GM23338 (cell line): ENCODE measurements at regions not wholly inside any gene's neighbourhood (a gene's known extent, or its start where the extent isn't known, plus 50 kb on each side); places are given as distances from the start of the nearest gene placed in this dataset.

Source experiments
- ATAC-seq: fragments of 200-7000 bp; cut with Tn5 transposase; 3 replicates; pipeline ENCODE4 v1.9.1; 2020
- DNase-seq: peaks from one replicate; pipeline ENCODE4 v3.0.0-alpha.2; 2015; ENCODE audit warnings: low spot score
- H2AFZ ChIP-seq: fragments of 200-600 bp; sonication (generic); 2 replicates; pipeline ENCODE4 v1.8.0; 2016; ENCODE audit warnings: antibody characterized with exemption, mild to moderate bottlenecking, moderate library complexity
- H3F3A ChIP-seq: fragments of 200-600 bp; sonication (generic); replicated peaks from 2 replicates; pipeline ENCODE4 v1.8.0; 2017; ENCODE audit warnings: antibody characterized with exemption, mixed run types, low read depth
- H3K27ac ChIP-seq: fragments of 200-600 bp; sonication (generic); 2 replicates; pipeline ENCODE4 v1.6.1; 2016; ENCODE audit warnings: low read depth
- H3K27me3 ChIP-seq: fragments of 200-600 bp; sonication (generic); 2 replicates; pipeline ENCODE4 v1.8.0; 2016; ENCODE audit warnings: mild to moderate bottlenecking, mixed run types, moderate library complexity; ENCODE audit not compliant: insufficient read depth
- H3K36me3 ChIP-seq: fragments of 200-600 bp; sonication (generic); 2 replicates; pipeline ENCODE4 v1.8.0; 2016; ENCODE audit warnings: mild to moderate bottlenecking; ENCODE audit not compliant: insufficient read depth
- H3K4me1 ChIP-seq: fragments of 200-600 bp; sonication (generic); 2 replicates; pipeline ENCODE4 v1.8.0; 2016; ENCODE audit warnings: mild to moderate bottlenecking, moderate library complexity; ENCODE audit not compliant: insufficient read depth
- H3K4me2 ChIP-seq: fragments of 200-600 bp; sonication (generic); 2 replicates; pipeline ENCODE4 v1.7.1; 2017; ENCODE audit warnings: mixed run types
- H3K4me3 ChIP-seq: fragments of 200-600 bp; sonication (generic); 2 replicates; pipeline ENCODE4 v1.6.1; 2016; ENCODE audit warnings: mixed run types
- H3K79me2 ChIP-seq: fragments of 200-600 bp; sonication (generic); replicated peaks from 2 replicates; pipeline ENCODE4 v1.8.0; 2017; ENCODE audit warnings: mild to moderate bottlenecking; ENCODE audit not compliant: insufficient read depth
- H3K9me2 ChIP-seq: fragments of 200-600 bp; sonication (generic); 2 replicates; pipeline ENCODE4 v1.8.0; 2017; ENCODE audit not compliant: insufficient read depth
- H4K20me1 ChIP-seq: fragments of 200-600 bp; sonication (generic); replicated peaks from 2 replicates; pipeline ENCODE4 v1.8.0; 2017; ENCODE audit warnings: mild to moderate bottlenecking; ENCODE audit not compliant: insufficient read depth
- H3K27ac Mint-ChIP-seq: 2 replicates; pipeline ENCODE4 v1.8.0; 2020; ENCODE audit warnings: inconsistent platforms, mild to moderate bottlenecking, moderate library complexity, mixed read lengths
- H3K27me3 Mint-ChIP-seq: 3 replicates; pipeline ENCODE4 v1.8.0; 2022; ENCODE audit warnings: low read depth, mild to moderate bottlenecking, moderate library complexity, mixed read lengths, inconsistent platforms; ENCODE audit not compliant: insufficient read depth, poor library complexity
- H3K36me3 Mint-ChIP-seq: 3 replicates; pipeline ENCODE4 v1.8.0; 2021; ENCODE audit warnings: low read depth, mild to moderate bottlenecking, inconsistent platforms, moderate library complexity, mixed read lengths
- H3K4me1 Mint-ChIP-seq: 3 replicates; pipeline ENCODE4 v1.8.0; 2020; ENCODE audit warnings: mild to moderate bottlenecking, inconsistent platforms, mixed read lengths
- H3K4me3 Mint-ChIP-seq: 3 replicates; pipeline ENCODE4 v1.8.0; 2021; ENCODE audit warnings: moderate library complexity, mild to moderate bottlenecking, inconsistent platforms, mixed read lengths
- H3K9me3 Mint-ChIP-seq: 3 replicates; pipeline ENCODE4 v1.8.0; 2020; ENCODE audit warnings: moderate library complexity, mild to moderate bottlenecking, inconsistent platforms, mixed read lengths
- CREB1 ChIP-seq: fragments of 250-450 bp; sonication (Bioruptor Pico); IDR thresholded peaks from 2 replicates; pipeline ENCODE4 v1.5.0; 2020; ENCODE audit warnings: low read depth, mild to moderate bottlenecking, moderate library complexity
- EZH2 ChIP-seq: fragments of 200-600 bp; sonication (generic); IDR thresholded peaks from one replicate; pipeline ENCODE4 v1.8.0; 2017; ENCODE audit warnings: antibody characterized with exemption, mild to moderate bottlenecking, low read depth; ENCODE audit not compliant: unreplicated experiment
- EZH2phosphoT487 ChIP-seq: fragments of 200-600 bp; sonication (generic); IDR thresholded peaks from one replicate; pipeline ENCODE4 v1.8.1; 2018; ENCODE audit warnings: antibody characterized with exemption; ENCODE audit not compliant: unreplicated experiment
- JUNB ChIP-seq: IDR thresholded peaks from one replicate; pipeline ENCODE4 v1.6.1; 2016; ENCODE audit warnings: antibody characterized with exemption; ENCODE audit not compliant: unreplicated experiment
- NANOG ChIP-seq: IDR thresholded peaks from 2 replicates; pipeline ENCODE4 v1.6.1; 2016; ENCODE audit warnings: antibody characterized with exemption, borderline replicate concordance
- POLR2AphosphoS5 ChIP-seq: IDR thresholded peaks from 2 replicates; pipeline ENCODE4 v1.6.1; 2016; ENCODE audit warnings: antibody characterized with exemption, low read depth
- STAT1 ChIP-seq: IDR thresholded peaks from one replicate; pipeline ENCODE4 v1.6.1; 2016; ENCODE audit warnings: antibody characterized with exemption; ENCODE audit not compliant: unreplicated experiment
- ZNF114 ChIP-seq: fragments of 250-450 bp; sonication (Bioruptor Pico); IDR thresholded peaks from 2 replicates; pipeline ENCODE4 v1.5.0; 2020; ENCODE audit warnings: mild to moderate bottlenecking, moderate library complexity
- ZNF331 ChIP-seq: fragments of 250-450 bp; sonication (Bioruptor Pico); IDR thresholded peaks from 2 replicates; pipeline ENCODE4 v1.5.0; 2020; ENCODE audit warnings: low read depth, mild to moderate bottlenecking, moderate library complexity
- TF ChIP-seq, protein P1 (sequence below): IDR thresholded peaks from 2 replicates; pipeline ENCODE4 v1.6.1; 2016; ENCODE audit warnings: antibody characterized with exemption
- TF ChIP-seq, protein P2 (sequence below), 2 experiments: fragments of 200-600 bp in 1 of 2; sonication (generic) in 1 of 2; conservative IDR thresholded peaks; 2 replicates each; pipeline versions ENCODE4 v1.5.1 to v1.6.1; 2016 to 2017; ENCODE audit warnings: antibody characterized with exemption in 2 of 2, low read depth in 2 of 2, mild to moderate bottlenecking in 2 of 2, moderate library complexity in 1 of 2
- TF ChIP-seq, protein P3 (sequence below): IDR thresholded peaks from one replicate; pipeline ENCODE4 v1.6.1; 2018; ENCODE audit warnings: antibody characterized with exemption; ENCODE audit not compliant: unreplicated experiment
- TF ChIP-seq, protein P4 (sequence below): fragments of 250-450 bp; sonication (Bioruptor Pico); IDR thresholded peaks from 2 replicates; pipeline ENCODE4 v1.5.0; 2020; ENCODE audit warnings: mild to moderate bottlenecking, moderate library complexity

DNA sequence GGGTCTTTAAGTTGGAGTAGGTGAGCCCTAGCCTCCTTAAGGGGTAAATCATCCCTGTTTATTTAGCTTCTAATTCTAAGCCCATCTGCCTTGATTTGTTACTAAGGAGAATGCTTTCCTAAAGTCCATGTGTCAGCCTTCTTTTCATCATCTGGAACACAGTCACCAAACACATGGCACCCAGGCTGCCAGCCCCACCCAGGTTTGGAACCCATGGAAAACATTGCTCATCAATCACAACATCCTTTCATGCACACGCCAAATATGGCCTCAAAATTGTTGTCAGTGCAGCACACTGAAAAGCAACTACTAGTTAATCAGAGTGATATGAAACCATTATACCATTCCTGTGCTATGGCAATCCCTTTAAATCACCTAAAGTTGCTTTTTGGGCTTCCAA is 386.7 kb upstream of the ESRRG start:
- Mint-ChIP-seq H3K4me3 (no peak overlapping the region), H3K9me3 (no peaks in the 10 kb centered on the region), H3K4me1 (no peaks in the 10 kb centered on the region), H3K27me3 (no peaks in the 10 kb centered on the region), H3K36me3 (no peaks in the 10 kb centered on the region), H3K27ac (no peak overlapping the region)
- Histone ChIP-seq H4K20me1 (no peaks in the 10 kb centered on the region), H3K36me3 (no peaks in the 10 kb centered on the region), H2AFZ (no peak overlapping the region), H3K27me3 (no peaks in the 10 kb centered on the region), H3K4me1 (no peaks in the 10 kb centered on the region), H3K9me2 (peaks cover 11% of the 10 kb centered on the region; the same call in 1 of the 2 replicates), H3K4me3 (no peak overlapping the region), H3K79me2 (no peaks in the 10 kb centered on the region), H3K27ac (no peak overlapping the region), H3F3A (no peaks in the 10 kb centered on the region), H3K4me2 (no peak overlapping the region)
- DNase-seq (no peak), ATAC-seq (no peak)
- TF ChIP-seq POLR2AphosphoS5 (no peak), CREB1 (CRISPR knock-in tag) (no peak), EZH2 (no peak), EZH2phosphoT487 (no peak), ZNF331 (CRISPR knock-in tag) (no peak), JUNB (no peak), STAT1 (no peak), ZNF114 (no peak), NANOG (no peak)
- TF ChIP-seq, protein P1, sequence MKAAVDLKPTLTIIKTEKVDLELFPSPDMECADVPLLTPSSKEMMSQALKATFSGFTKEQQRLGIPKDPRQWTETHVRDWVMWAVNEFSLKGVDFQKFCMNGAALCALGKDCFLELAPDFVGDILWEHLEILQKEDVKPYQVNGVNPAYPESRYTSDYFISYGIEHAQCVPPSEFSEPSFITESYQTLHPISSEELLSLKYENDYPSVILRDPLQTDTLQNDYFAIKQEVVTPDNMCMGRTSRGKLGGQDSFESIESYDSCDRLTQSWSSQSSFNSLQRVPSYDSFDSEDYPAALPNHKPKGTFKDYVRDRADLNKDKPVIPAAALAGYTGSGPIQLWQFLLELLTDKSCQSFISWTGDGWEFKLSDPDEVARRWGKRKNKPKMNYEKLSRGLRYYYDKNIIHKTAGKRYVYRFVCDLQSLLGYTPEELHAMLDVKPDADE, result no peak
- TF ChIP-seq, protein P2, sequence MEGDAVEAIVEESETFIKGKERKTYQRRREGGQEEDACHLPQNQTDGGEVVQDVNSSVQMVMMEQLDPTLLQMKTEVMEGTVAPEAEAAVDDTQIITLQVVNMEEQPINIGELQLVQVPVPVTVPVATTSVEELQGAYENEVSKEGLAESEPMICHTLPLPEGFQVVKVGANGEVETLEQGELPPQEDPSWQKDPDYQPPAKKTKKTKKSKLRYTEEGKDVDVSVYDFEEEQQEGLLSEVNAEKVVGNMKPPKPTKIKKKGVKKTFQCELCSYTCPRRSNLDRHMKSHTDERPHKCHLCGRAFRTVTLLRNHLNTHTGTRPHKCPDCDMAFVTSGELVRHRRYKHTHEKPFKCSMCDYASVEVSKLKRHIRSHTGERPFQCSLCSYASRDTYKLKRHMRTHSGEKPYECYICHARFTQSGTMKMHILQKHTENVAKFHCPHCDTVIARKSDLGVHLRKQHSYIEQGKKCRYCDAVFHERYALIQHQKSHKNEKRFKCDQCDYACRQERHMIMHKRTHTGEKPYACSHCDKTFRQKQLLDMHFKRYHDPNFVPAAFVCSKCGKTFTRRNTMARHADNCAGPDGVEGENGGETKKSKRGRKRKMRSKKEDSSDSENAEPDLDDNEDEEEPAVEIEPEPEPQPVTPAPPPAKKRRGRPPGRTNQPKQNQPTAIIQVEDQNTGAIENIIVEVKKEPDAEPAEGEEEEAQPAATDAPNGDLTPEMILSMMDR (conservative IDR thresholded peaks at IDR 0.05; ENCODE audit: low read depth in 2 of 2), result no peak
- TF ChIP-seq, protein P3, sequence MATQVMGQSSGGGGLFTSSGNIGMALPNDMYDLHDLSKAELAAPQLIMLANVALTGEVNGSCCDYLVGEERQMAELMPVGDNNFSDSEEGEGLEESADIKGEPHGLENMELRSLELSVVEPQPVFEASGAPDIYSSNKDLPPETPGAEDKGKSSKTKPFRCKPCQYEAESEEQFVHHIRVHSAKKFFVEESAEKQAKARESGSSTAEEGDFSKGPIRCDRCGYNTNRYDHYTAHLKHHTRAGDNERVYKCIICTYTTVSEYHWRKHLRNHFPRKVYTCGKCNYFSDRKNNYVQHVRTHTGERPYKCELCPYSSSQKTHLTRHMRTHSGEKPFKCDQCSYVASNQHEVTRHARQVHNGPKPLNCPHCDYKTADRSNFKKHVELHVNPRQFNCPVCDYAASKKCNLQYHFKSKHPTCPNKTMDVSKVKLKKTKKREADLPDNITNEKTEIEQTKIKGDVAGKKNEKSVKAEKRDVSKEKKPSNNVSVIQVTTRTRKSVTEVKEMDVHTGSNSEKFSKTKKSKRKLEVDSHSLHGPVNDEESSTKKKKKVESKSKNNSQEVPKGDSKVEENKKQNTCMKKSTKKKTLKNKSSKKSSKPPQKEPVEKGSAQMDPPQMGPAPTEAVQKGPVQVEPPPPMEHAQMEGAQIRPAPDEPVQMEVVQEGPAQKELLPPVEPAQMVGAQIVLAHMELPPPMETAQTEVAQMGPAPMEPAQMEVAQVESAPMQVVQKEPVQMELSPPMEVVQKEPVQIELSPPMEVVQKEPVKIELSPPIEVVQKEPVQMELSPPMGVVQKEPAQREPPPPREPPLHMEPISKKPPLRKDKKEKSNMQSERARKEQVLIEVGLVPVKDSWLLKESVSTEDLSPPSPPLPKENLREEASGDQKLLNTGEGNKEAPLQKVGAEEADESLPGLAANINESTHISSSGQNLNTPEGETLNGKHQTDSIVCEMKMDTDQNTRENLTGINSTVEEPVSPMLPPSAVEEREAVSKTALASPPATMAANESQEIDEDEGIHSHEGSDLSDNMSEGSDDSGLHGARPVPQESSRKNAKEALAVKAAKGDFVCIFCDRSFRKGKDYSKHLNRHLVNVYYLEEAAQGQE, result no peak
- TF ChIP-seq, protein P4, sequence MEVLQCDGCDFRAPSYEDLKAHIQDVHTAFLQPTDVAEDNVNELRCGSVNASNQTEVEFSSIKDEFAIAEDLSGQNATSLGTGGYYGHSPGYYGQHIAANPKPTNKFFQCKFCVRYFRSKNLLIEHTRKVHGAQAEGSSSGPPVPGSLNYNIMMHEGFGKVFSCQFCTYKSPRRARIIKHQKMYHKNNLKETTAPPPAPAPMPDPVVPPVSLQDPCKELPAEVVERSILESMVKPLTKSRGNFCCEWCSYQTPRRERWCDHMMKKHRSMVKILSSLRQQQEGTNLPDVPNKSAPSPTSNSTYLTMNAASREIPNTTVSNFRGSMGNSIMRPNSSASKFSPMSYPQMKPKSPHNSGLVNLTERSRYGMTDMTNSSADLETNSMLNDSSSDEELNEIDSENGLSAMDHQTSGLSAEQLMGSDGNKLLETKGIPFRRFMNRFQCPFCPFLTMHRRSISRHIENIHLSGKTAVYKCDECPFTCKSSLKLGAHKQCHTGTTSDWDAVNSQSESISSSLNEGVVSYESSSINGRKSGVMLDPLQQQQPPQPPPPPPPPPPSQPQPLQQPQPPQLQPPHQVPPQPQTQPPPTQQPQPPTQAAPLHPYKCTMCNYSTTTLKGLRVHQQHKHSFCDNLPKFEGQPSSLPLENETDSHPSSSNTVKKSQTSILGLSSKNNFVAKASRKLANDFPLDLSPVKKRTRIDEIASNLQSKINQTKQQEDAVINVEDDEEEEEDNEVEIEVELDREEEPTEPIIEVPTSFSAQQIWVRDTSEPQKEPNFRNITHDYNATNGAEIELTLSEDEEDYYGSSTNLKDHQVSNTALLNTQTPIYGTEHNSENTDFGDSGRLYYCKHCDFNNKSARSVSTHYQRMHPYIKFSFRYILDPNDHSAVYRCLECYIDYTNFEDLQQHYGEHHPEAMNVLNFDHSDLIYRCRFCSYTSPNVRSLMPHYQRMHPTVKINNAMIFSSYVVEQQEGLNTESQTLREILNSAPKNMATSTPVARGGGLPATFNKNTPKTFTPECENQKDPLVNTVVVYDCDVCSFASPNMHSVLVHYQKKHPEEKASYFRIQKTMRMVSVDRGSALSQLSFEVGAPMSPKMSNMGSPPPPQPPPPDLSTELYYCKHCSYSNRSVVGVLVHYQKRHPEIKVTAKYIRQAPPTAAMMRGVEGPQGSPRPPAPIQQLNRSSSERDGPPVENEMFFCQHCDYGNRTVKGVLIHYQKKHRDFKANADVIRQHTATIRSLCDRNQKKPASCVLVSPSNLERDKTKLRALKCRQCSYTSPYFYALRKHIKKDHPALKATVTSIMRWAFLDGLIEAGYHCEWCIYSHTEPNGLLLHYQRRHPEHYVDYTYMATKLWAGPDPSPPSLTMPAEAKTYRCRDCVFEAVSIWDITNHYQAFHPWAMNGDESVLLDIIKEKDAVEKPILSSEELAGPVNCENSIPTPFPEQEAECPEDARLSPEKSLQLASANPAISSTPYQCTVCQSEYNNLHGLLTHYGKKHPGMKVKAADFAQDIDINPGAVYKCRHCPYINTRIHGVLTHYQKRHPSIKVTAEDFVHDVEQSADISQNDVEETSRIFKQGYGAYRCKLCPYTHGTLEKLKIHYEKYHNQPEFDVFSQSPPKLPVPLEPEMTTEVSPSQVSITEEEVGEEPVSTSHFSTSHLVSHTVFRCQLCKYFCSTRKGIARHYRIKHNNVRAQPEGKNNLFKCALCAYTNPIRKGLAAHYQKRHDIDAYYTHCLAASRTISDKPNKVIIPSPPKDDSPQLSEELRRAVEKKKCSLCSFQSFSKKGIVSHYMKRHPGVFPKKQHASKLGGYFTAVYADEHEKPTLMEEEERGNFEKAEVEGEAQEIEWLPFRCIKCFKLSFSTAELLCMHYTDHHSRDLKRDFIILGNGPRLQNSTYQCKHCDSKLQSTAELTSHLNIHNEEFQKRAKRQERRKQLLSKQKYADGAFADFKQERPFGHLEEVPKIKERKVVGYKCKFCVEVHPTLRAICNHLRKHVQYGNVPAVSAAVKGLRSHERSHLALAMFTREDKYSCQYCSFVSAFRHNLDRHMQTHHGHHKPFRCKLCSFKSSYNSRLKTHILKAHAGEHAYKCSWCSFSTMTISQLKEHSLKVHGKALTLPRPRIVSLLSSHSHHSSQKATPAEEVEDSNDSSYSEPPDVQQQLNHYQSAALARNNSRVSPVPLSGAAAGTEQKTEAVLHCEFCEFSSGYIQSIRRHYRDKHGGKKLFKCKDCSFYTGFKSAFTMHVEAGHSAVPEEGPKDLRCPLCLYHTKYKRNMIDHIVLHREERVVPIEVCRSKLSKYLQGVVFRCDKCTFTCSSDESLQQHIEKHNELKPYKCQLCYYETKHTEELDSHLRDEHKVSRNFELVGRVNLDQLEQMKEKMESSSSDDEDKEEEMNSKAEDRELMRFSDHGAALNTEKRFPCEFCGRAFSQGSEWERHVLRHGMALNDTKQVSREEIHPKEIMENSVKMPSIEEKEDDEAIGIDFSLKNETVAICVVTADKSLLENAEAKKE (CRISPR knock-in tag), result no peak
